ENCODE measurements at regions not wholly inside any gene's neighbourhood (a gene's known extent, or its start where the extent isn't known, plus 50 kb on each side); places are given as distances from the start of the nearest gene placed in this dataset.
"Not testable (repeated sequence)": the region's sequence is repeated elsewhere in the genome, so short reads cannot be mapped to it uniquely, and the experiment has no call there.

DNA sequence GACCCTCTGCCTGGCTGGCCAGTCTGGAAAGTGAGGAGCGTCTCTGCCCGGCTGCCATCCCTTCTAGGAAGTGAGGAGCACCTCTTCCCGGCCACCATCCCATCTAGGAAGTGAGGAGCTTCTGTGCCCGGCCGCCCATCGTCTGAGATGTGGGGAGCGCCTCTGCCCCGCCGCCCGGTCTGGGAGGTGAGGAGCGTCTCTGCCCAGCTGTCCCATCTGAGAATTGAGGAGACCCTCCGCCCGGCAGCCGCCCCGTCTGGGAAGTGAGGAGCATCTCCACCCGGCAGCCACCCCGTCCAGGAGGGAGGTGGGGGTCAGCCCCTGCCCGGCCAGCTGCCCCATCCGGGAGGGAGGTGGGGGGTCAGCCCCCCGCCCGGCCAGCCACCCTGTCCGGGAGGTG lies 500.3 kb downstream of the ZNF33B start:
- TF ChIP-seq POLR2A (IDR thresholded peaks at IDR 0.05; ENCODE audit: low read length); GATA1 (IDR thresholded peaks at IDR 0.05; ENCODE audit: low read depth, low read length): not testable (repeated sequence)
